VCaP (cell line): ENCODE measurements at regions not wholly inside any gene's neighbourhood (a gene's known extent, or its start where the extent isn't known, plus 50 kb on each side); places are given as distances from the start of the nearest gene placed in this dataset.
"Not testable (repeated sequence)": the region's sequence is repeated elsewhere in the genome, so short reads cannot be mapped to it uniquely, and the experiment has no call there.

Experiments used
- H3K27ac ChIP-seq: fragments of 450-650 bp; 2 replicates; pipeline ENCODE4 v1.5.1; 2017
- TF ChIP-seq, protein P1 (sequence below): fragments of 450-650 bp; conservative IDR thresholded peaks from 2 replicates; pipeline ENCODE4 v1.5.1; 2017; ENCODE audit warnings: mild to moderate bottlenecking, moderate library complexity

- peak overlapping the region; percentile 55 for H3K27ac ChIP-seq
- TF ChIP-seq, protein P1, sequence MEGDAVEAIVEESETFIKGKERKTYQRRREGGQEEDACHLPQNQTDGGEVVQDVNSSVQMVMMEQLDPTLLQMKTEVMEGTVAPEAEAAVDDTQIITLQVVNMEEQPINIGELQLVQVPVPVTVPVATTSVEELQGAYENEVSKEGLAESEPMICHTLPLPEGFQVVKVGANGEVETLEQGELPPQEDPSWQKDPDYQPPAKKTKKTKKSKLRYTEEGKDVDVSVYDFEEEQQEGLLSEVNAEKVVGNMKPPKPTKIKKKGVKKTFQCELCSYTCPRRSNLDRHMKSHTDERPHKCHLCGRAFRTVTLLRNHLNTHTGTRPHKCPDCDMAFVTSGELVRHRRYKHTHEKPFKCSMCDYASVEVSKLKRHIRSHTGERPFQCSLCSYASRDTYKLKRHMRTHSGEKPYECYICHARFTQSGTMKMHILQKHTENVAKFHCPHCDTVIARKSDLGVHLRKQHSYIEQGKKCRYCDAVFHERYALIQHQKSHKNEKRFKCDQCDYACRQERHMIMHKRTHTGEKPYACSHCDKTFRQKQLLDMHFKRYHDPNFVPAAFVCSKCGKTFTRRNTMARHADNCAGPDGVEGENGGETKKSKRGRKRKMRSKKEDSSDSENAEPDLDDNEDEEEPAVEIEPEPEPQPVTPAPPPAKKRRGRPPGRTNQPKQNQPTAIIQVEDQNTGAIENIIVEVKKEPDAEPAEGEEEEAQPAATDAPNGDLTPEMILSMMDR: no peak
Observed at GRCh38 chr13:44860454-44860853, 128.8 kb downstream of the NUFIP1 start.

- TF ChIP-seq, protein P1: no peak
- peak overlapping the region; percentile 99 for H3K27ac ChIP-seq
Observed at GRCh38 chr13:44857736-44858135, 131.5 kb downstream of the NUFIP1 start.

DNA sequence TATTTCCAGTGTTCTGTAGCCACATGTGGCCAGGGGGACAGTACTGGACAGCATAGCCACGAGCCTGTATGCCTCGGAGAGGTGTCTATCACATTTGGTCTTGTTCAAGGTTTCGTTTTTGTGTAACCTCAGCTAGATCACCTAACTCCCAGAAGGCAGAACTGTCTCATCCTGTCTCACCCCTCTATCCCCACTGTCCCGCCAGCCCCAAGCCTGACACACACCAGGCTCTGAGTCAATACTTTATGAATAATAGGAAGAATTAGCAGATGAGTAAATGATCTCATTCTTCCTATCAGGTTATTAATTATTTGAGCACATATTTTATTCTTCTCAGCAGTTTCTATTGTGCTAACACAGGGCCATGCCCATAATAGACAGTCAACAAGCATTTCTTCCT is 132.2 kb downstream of the NUFIP1 start:
- TF ChIP-seq, protein P1: no peak
- H3K27ac ChIP-seq: peak overlapping the region; percentile 99

DNA sequence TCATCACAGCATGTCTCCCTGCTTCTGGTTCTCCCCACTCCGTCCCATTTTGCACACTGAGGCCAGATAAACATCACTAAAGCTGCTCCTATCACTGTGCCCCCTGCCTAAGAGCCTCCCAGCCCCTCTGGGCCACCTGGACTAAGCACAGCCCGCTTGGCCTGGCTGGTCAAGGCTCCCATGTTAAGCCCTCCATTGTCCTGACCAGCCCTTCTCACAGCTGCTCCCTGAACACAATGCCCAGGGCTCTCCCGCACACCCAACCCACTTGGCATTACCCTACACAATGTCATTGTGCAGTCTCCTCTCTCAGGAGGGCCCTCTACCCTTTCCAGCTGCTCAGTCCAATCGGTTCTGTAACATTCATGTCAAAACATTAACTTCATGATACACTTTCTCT is 133.4 kb downstream of the NUFIP1 start:
- TF ChIP-seq, protein P1: no peak
- peak overlapping the region; percentile 99 for H3K27ac ChIP-seq

GRCh38 chr13:44854313-44855060 is 134.8 kb downstream of the NUFIP1 start:
- H3K27ac ChIP-seq: peak overlapping the region; percentile 99
- TF ChIP-seq, protein P1: no peak

GRCh38 chr13:44853641-44854040 is 135.6 kb downstream of the NUFIP1 start:
- TF ChIP-seq, protein P1: no peak
- H3K27ac ChIP-seq: peak overlapping the region; percentile 99

GRCh38 chr13:44848920-44849676 is 140.2 kb downstream of the NUFIP1 start:
- TF ChIP-seq, protein P1: no peak
- H3K27ac ChIP-seq: peak overlapping the region; percentile 99

GRCh38 chr13:44845281-44846058 is 143.8 kb downstream of the NUFIP1 start:
- H3K27ac ChIP-seq: not testable (repeated sequence)
